ENCODE measurements at regions not wholly inside any gene's neighbourhood (a gene's known extent, or its start where the extent isn't known, plus 50 kb on each side); places are given as distances from the start of the nearest gene placed in this dataset.

DNA sequence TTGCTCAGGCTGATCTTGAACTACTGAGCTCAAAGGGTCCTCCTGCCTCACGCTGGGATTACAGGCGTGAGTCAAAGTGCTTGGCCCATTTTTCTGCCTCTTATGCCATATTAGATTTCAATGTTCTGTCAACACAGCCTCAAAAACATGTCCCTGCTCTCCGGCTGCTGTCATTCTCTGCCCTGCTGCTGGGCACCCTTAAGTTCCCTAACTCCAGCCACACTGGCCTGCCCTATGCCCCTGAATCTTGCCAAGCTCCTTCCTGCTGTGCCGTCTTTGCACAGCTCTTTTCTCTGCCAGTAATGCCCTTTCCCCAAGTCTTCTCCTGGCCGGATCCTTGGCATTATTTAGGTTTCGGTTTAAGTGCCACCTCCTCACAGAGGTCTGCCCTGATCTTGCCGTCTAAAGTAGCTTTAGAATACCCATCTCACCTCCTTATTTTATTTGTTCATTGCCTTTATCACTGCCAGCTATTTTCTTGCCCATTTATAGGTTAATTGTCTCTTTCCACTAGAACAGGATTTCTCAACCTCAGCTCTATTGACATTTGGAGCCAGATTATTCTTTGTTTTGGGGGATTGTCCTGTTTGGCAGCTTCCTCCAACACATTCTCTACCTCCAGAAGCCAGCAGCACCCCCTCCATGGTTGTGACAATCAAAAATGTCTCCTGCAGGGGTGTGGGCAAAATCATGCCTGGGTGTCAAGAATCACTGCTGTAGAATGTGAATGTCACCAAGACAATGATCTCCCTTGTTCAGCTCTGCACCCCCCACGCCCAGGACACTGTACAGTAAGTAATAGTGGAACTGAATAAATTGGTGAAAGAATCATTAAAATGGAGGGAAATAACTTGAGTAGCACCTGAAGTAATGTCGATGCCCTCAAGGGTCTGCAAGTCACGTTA is 168.2 kb downstream of the CYLD start:
- TF ChIP-seq, protein P1, sequence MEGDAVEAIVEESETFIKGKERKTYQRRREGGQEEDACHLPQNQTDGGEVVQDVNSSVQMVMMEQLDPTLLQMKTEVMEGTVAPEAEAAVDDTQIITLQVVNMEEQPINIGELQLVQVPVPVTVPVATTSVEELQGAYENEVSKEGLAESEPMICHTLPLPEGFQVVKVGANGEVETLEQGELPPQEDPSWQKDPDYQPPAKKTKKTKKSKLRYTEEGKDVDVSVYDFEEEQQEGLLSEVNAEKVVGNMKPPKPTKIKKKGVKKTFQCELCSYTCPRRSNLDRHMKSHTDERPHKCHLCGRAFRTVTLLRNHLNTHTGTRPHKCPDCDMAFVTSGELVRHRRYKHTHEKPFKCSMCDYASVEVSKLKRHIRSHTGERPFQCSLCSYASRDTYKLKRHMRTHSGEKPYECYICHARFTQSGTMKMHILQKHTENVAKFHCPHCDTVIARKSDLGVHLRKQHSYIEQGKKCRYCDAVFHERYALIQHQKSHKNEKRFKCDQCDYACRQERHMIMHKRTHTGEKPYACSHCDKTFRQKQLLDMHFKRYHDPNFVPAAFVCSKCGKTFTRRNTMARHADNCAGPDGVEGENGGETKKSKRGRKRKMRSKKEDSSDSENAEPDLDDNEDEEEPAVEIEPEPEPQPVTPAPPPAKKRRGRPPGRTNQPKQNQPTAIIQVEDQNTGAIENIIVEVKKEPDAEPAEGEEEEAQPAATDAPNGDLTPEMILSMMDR (IDR thresholded peaks at IDR 0.05; ENCODE audit: low read depth, low read length, missing control alignments): no peak
- no peak for DNase-seq (ENCODE audit: low read depth)
- no peak overlapping the region for H3K4me3 ChIP-seq (ENCODE audit: low read depth, low read length)

GRCh38 chr16:50908468-50908867 is 166.6 kb downstream of the CYLD start:
- TF ChIP-seq, protein P1 (IDR thresholded peaks at IDR 0.05; ENCODE audit: low read depth, low read length, missing control alignments): no peak
- H3K4me3 ChIP-seq (ENCODE audit: low read depth, low read length): no peak overlapping the region
- DNase-seq (ENCODE audit: low read depth): no peak

DNA sequence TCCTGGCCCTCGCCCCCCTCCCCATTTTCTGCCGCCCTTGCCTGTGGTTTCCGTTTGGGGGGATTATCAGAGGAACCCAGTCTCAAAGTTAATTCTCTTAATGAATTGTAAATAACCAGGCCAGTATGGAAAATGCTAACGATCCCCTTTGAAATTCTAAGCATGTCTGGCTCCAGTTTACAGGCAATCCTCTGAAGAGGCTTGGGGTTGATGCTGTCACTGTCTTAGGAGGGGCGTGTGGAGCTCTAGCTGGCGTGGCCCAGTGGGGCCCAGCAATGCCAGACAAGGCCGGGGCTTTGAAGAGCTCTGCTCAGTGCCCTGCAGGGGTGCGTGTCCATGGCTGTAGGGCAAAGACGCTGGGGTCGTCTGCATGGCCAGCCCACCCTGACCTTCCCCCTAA is 164.6 kb downstream of the CYLD start:
- no peak for DNase-seq (ENCODE audit: low read depth)
- TF ChIP-seq, protein P1 (IDR thresholded peaks at IDR 0.05; ENCODE audit: low read depth, low read length, missing control alignments): no peak
- no peak overlapping the region for H3K4me3 ChIP-seq (ENCODE audit: low read depth, low read length)

GRCh38 chr16:50902457-50902856 is 160.6 kb downstream of the CYLD start:
- no peak for DNase-seq (ENCODE audit: low read depth)
- TF ChIP-seq, protein P1 (IDR thresholded peaks at IDR 0.05; ENCODE audit: low read depth, low read length, missing control alignments): no peak
- no peak overlapping the region for H3K4me3 ChIP-seq (ENCODE audit: low read depth, low read length)

- no peak for DNase-seq (ENCODE audit: low read depth)
- TF ChIP-seq, protein P1 (IDR thresholded peaks at IDR 0.05; ENCODE audit: low read depth, low read length, missing control alignments): no peak
- H3K4me3 ChIP-seq (ENCODE audit: low read depth, low read length): no peak overlapping the region
Observed at GRCh38 chr16:50901062-50901461, 159.2 kb downstream of the CYLD start.

DNA sequence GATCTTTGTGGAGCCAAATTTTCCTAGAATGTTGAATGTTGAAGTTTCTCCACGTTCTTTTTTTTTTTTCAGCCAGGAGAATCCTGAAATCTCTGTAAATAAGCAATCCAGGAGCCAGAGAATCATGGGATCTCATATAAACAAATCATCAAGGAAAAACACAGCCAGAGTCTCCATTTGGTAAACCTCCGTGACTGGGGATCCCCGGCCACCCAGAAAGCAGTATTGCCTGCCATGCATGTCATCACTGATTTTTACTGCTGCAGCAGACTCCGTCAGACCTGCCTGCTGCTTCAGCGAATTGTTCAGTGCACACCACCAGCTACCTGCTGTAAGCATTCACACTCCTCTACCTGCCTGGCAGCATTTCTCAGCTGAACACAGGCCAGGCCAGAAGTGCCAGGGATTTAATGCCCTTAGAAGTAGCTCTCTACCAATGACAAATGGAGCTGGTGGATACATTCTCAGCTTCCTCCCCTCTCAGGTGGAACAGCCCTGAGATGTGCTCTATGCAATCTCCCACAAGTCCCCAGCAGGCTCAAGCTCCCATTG is 158.6 kb downstream of the CYLD start:
- DNase-seq (ENCODE audit: low read depth): no peak
- H3K4me3 ChIP-seq (ENCODE audit: low read depth, low read length): no peak overlapping the region
- TF ChIP-seq, protein P1 (IDR thresholded peaks at IDR 0.05; ENCODE audit: low read depth, low read length, missing control alignments): no peak
